SK-N-SH treated with all-trans-retinoic acid at 6 μM for 48 hours (cell line): ENCODE measurements at regions not wholly inside any gene's neighbourhood (a gene's known extent, or its start where the extent isn't known, plus 50 kb on each side); places are given as distances from the start of the nearest gene placed in this dataset.
A peak's percentile ranks its signal among the peaks of the same experiment; 100 is the strongest.

Source experiments
- ATAC-seq: fragments of 200-7000 bp; cut with Tn5 transposase; 3 replicates; pipeline ENCODE4 v1.9.1; 2020; ENCODE audit warnings: mild to moderate bottlenecking, moderate library complexity
- BACH2 ChIP-seq: fragments of 250-450 bp; sonication (Bioruptor Pico); IDR thresholded peaks from 2 replicates; pipeline ENCODE4 v1.9.0; 2021; ENCODE audit warnings: mild to moderate bottlenecking, borderline replicate concordance
- GLIS3 ChIP-seq: fragments of 250-450 bp; sonication (Bioruptor Pico); IDR thresholded peaks from 2 replicates; pipeline ENCODE4 v1.5.0; 2020; ENCODE audit warnings: mild to moderate bottlenecking, moderate library complexity
- ISL1 ChIP-seq: fragments of 250-450 bp; sonication (Bioruptor Pico); IDR thresholded peaks from 2 replicates; pipeline ENCODE4 v2.1.2; 2022; ENCODE audit warnings: mild to moderate bottlenecking, moderate library complexity
- OSR1 ChIP-seq: fragments of 250-450 bp; sonication (Bioruptor Pico); IDR thresholded peaks from 2 replicates; pipeline ENCODE4 v1.8.0; 2022; ENCODE audit warnings: moderate library complexity, mild to moderate bottlenecking, inconsistent platforms
- PATZ1 ChIP-seq: fragments of 250-450 bp; sonication (Bioruptor Pico); IDR thresholded peaks from 2 replicates; pipeline ENCODE4 v1.8.0; 2020; ENCODE audit warnings: mild to moderate bottlenecking, moderate library complexity, borderline replicate concordance
- PPARA ChIP-seq: fragments of 250-450 bp; sonication (Bioruptor Pico); IDR thresholded peaks from 2 replicates; pipeline ENCODE4 v1.5.0; 2020; ENCODE audit warnings: mild to moderate bottlenecking, borderline replicate concordance
- RARB ChIP-seq: fragments of 250-450 bp; sonication (Bioruptor Pico); IDR thresholded peaks from 2 replicates; pipeline ENCODE4 v1.8.0; 2021; ENCODE audit warnings: mild to moderate bottlenecking, moderate library complexity
- SNAI2 ChIP-seq: fragments of 250-450 bp; sonication (Bioruptor Pico); IDR thresholded peaks from 2 replicates; pipeline ENCODE4 v1.5.0; 2020; ENCODE audit warnings: mild to moderate bottlenecking, moderate library complexity
- TCF4 ChIP-seq: fragments of 250-450 bp; sonication (Bioruptor Pico); IDR thresholded peaks from 2 replicates; pipeline ENCODE4 v1.8.0; 2021; ENCODE audit warnings: mild to moderate bottlenecking, moderate library complexity, borderline replicate concordance
- TOX ChIP-seq: fragments of 250-450 bp; sonication (Bioruptor Pico); IDR thresholded peaks from 2 replicates; pipeline ENCODE4 v1.8.0; 2021; ENCODE audit warnings: mild to moderate bottlenecking, moderate library complexity, borderline replicate concordance
- ZC3H10 ChIP-seq: fragments of 250-450 bp; sonication (Bioruptor Pico); IDR thresholded peaks from 2 replicates; pipeline ENCODE4 v1.5.1; 2021; ENCODE audit warnings: mild to moderate bottlenecking, moderate library complexity
- ZFP3 ChIP-seq: fragments of 250-450 bp; sonication (Bioruptor Pico); IDR thresholded peaks from 2 replicates; pipeline ENCODE4 v1.5.0; 2020; ENCODE audit warnings: mild to moderate bottlenecking, moderate library complexity
- ZFP30 ChIP-seq: fragments of 450-650 bp; formaldehyde crosslinking; IDR thresholded peaks from 2 replicates; pipeline ENCODE4 v1.5.0; 2022; ENCODE audit warnings: mild to moderate bottlenecking, moderate library complexity
- ZNF565 ChIP-seq: fragments of 450-650 bp; formaldehyde crosslinking; conservative IDR thresholded peaks from 2 replicates; pipeline ENCODE4 v1.5.0; 2020; ENCODE audit warnings: low read depth, mild to moderate bottlenecking, moderate library complexity
- ZNF70 ChIP-seq: fragments of 450-650 bp; formaldehyde crosslinking; IDR thresholded peaks from 2 replicates; pipeline ENCODE4 v1.5.0; 2020; ENCODE audit warnings: mild to moderate bottlenecking, moderate library complexity
- TF ChIP-seq, protein P1 (sequence below): fragments of 250-450 bp; sonication (Bioruptor Pico); IDR thresholded peaks from 2 replicates; pipeline ENCODE4 v1.5.1; 2021; ENCODE audit warnings: mild to moderate bottlenecking, moderate library complexity
- TF ChIP-seq, protein P2 (sequence below): fragments of 250-450 bp; sonication (Bioruptor Pico); IDR thresholded peaks from 2 replicates; pipeline ENCODE4 v1.8.0; 2021; ENCODE audit warnings: low read depth, mild to moderate bottlenecking, moderate library complexity, borderline replicate concordance
- TF ChIP-seq, protein P3 (sequence below): fragments of 250-450 bp; sonication (Bioruptor Pico); IDR thresholded peaks from 2 replicates; pipeline ENCODE4 v1.5.1; 2020; ENCODE audit warnings: low read depth, mild to moderate bottlenecking, moderate library complexity

DNA sequence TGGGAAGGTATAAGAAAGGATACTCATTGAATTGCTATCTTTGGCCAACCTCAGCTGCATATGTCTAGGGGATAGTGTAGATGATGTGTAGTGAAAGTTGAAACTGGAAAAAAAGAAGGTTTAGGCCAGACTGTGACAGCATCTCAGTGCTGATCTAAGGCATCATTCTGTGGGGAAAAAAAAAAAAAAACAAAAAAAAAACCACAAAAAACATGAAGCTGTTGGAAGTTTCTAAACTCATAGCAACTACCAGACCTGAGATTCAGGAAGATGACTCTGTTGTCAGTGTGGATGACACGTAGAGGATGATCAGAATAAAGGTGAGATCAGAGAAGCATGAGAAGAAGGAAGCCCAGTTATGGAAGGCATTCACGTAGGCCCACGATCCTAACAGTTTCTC is 100.8 kb upstream of the CNKSR3 start (continued):
- TF ChIP-seq, protein P1, sequence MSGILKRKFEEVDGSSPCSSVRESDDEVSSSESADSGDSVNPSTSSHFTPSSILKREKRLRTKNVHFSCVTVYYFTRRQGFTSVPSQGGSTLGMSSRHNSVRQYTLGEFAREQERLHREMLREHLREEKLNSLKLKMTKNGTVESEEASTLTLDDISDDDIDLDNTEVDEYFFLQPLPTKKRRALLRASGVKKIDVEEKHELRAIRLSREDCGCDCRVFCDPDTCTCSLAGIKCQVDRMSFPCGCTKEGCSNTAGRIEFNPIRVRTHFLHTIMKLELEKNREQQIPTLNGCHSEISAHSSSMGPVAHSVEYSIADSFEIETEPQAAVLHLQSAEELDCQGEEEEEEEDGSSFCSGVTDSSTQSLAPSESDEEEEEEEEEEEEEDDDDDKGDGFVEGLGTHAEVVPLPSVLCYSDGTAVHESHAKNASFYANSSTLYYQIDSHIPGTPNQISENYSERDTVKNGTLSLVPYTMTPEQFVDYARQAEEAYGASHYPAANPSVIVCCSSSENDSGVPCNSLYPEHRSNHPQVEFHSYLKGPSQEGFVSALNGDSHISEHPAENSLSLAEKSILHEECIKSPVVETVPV (CRISPR knock-in tag) = no peak
- TF ChIP-seq BACH2 (no peak), RARB (CRISPR knock-in tag) (no peak)

GRCh38 chr6:154611847-154612246 is 101.4 kb upstream of the CNKSR3 start:
- TF ChIP-seq PPARA (no peak), ZFP3 (no peak), SNAI2 (no peak), ZNF70 (CRISPR knock-in tag) (no peak), BACH2 (no peak), ZC3H10 (CRISPR knock-in tag) (no peak), TOX (CRISPR knock-in tag) (no peak), RARB (CRISPR knock-in tag) (no peak), ZNF565 (CRISPR knock-in tag) (no peak), ISL1 (CRISPR knock-in tag) (no peak)
- TF ChIP-seq, protein P2, sequence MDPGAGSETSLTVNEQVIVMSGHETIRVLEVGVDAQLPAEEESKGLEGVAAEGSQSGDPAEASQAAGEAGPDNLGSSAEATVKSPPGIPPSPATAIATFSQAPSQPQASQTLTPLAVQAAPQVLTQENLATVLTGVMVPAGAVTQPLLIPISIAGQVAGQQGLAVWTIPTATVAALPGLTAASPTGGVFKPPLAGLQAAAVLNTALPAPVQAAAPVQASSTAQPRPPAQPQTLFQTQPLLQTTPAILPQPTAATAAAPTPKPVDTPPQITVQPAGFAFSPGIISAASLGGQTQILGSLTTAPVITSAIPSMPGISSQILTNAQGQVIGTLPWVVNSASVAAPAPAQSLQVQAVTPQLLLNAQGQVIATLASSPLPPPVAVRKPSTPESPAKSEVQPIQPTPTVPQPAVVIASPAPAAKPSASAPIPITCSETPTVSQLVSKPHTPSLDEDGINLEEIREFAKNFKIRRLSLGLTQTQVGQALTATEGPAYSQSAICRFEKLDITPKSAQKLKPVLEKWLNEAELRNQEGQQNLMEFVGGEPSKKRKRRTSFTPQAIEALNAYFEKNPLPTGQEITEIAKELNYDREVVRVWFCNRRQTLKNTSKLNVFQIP (CRISPR knock-in tag) = no peak
- TF ChIP-seq, protein P3, sequence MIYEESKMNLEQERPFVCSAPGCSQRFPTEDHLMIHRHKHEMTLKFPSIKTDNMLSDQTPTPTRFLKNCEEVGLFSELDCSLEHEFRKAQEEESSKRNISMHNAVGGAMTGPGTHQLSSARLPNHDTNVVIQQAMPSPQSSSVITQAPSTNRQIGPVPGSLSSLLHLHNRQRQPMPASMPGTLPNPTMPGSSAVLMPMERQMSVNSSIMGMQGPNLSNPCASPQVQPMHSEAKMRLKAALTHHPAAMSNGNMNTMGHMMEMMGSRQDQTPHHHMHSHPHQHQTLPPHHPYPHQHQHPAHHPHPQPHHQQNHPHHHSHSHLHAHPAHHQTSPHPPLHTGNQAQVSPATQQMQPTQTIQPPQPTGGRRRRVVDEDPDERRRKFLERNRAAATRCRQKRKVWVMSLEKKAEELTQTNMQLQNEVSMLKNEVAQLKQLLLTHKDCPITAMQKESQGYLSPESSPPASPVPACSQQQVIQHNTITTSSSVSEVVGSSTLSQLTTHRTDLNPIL (CRISPR knock-in tag) = no peak
- TF ChIP-seq, protein P1 (CRISPR knock-in tag) = no peak
- no peak for ATAC-seq

DNA sequence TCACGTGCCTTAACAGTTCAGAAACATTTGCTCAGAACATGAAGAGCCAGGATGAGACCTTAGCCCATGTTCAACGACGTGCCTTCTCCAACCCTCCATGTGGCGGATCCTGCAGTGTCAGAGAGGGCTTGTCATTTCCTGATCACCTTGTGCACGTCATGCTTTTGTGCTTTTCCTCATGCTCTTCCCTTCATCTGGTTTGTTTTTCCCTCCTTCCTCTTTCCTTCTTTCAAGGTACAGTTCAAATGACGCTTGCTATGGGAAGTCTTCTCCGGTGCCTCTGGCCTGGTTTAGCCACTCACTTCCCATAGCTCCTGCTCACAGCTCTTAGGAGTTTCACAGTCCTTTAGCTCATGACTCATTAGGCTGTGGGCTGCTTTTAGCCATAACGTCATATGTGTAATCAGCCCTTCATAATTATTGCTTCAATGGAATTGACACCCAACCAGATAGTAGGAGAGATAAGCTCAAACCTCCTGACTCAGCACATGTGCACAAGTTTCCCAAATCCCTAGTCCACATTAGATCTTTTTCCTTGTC is 102.7 kb upstream of the CNKSR3 start:
- TF ChIP-seq, protein P2 (CRISPR knock-in tag) = no peak
- no peak for TF ChIP-seq PPARA
- no peak for TF ChIP-seq ZNF565 (CRISPR knock-in tag)
- TF ChIP-seq OSR1 (CRISPR knock-in tag) = no peak
- TF ChIP-seq ZNF70 (CRISPR knock-in tag) = no peak
- TF ChIP-seq ZFP30 (CRISPR knock-in tag) = no peak
- TF ChIP-seq TCF4 = no peak
- no peak for TF ChIP-seq ISL1 (CRISPR knock-in tag)
- TF ChIP-seq PATZ1 (CRISPR knock-in tag) = no peak
- TF ChIP-seq, protein P1 (CRISPR knock-in tag) = no peak
- TF ChIP-seq GLIS3 (CRISPR knock-in tag) = no peak
- TF ChIP-seq SNAI2 = no peak
- TF ChIP-seq, protein P3 (CRISPR knock-in tag) = no peak
- no peak for TF ChIP-seq RARB (CRISPR knock-in tag)
- TF ChIP-seq, all 23 proteins: peak for 0

More for the DNA sequence above, 102.7 kb upstream of the CNKSR3 start:
- ATAC-seq = peak; percentile 85
